NCI-H2081 (cell line): ENCODE measurements at regions not wholly inside any gene's neighbourhood (a gene's known extent, or its start where the extent isn't known, plus 50 kb on each side); places are given as distances from the start of the nearest gene placed in this dataset.
"Not testable (repeated sequence)": the region's sequence is repeated elsewhere in the genome, so short reads cannot be mapped to it uniquely, and the experiment has no call there.

ENCODE experiments used
- DNase-seq, 2 experiments: peaks; one replicate each; lab custom pipeline; 2025; lab: John Stamatoyannopoulos, UW

- no peak for DNase-seq
Observed at GRCh38 chr21:15278279-15278678, 213.5 kb upstream of the NRIP1 start.

- DNase-seq: no peak
Observed at GRCh38 chr21:15278851-15279250, 214.1 kb upstream of the NRIP1 start.

GRCh38 chr21:15279482-15279881 is 214.7 kb upstream of the NRIP1 start:
- no peak for DNase-seq

- no peak for DNase-seq
Observed at GRCh38 chr21:15281714-15282113, 216.9 kb upstream of the NRIP1 start.

GRCh38 chr21:15282665-15283064 is 217.9 kb upstream of the NRIP1 start:
- no peak for DNase-seq

GRCh38 chr21:15283138-15283537 is 218.3 kb upstream of the NRIP1 start:
- DNase-seq: no peak

GRCh38 chr21:15283789-15284188 is 219.0 kb upstream of the NRIP1 start:
- peak in 1 of 2 experiments; percentile 38 for DNase-seq

- no peak for DNase-seq
Observed at GRCh38 chr21:15285556-15285955, 220.8 kb upstream of the NRIP1 start.

GRCh38 chr21:15289246-15289645 is 224.4 kb upstream of the NRIP1 start:
- no peak for DNase-seq

GRCh38 chr21:15289896-15290841 is 225.4 kb upstream of the NRIP1 start:
- DNase-seq: peak; percentile 45 to 71

- DNase-seq: no peak
Observed at GRCh38 chr21:15291621-15292266, 226.9 kb upstream of the NRIP1 start.

GRCh38 chr21:15293240-15293639 is 228.4 kb upstream of the NRIP1 start:
- no peak for DNase-seq

- DNase-seq: no peak
Observed at GRCh38 chr21:15295875-15296274, 231.1 kb upstream of the NRIP1 start.

- no peak for DNase-seq
Observed at GRCh38 chr21:15297824-15298223, 233.0 kb upstream of the NRIP1 start.

GRCh38 chr21:15298306-15298705 is 233.5 kb upstream of the NRIP1 start:
- no peak for DNase-seq

GRCh38 chr21:15298755-15299154 is 234.0 kb upstream of the NRIP1 start:
- DNase-seq: not testable (repeated sequence)

- no peak for DNase-seq
Observed at GRCh38 chr21:15300131-15300530, 235.3 kb upstream of the NRIP1 start.

- peak in 1 of 2 experiments; percentile 1 for DNase-seq
Observed at GRCh38 chr21:15301014-15301413, 236.2 kb upstream of the NRIP1 start.

- no peak for DNase-seq
Observed at GRCh38 chr21:15301736-15302135, 236.9 kb upstream of the NRIP1 start.

- DNase-seq: no peak
Observed at GRCh38 chr21:15306271-15306670, 241.5 kb upstream of the NRIP1 start.

GRCh38 chr21:15308333-15308732 is 243.5 kb upstream of the NRIP1 start:
- DNase-seq: no peak

- no peak for DNase-seq
Observed at GRCh38 chr21:15309022-15309590, 244.3 kb upstream of the NRIP1 start.

GRCh38 chr21:15309721-15310120 is 244.9 kb upstream of the NRIP1 start:
- no peak for DNase-seq
